Heart left ventricle (tissue), 16 donors: ENCODE measurements at regions not wholly inside any gene's neighbourhood (a gene's known extent, or its start where the extent isn't known, plus 50 kb on each side); places are given as distances from the start of the nearest gene placed in this dataset.

Source experiments
- ATAC-seq, 4 donors: fragments of 200-7000 bp; cut with Tn5 transposase; one replicate each; pipeline ENCODE4 v1.9.1; 2020 to 2022; ENCODE audit warnings: moderate library complexity in 4 of 4, mild to moderate bottlenecking in 3 of 4, moderate number of reproducible peaks in 1 of 4
- DNase-seq, 5 donors: peaks; one replicate each; pipeline ENCODE4 v3.0.0-alpha.2; 2020
- H3K27ac ChIP-seq, 12 donors: fragments of 200-600 bp; sonication (generic) in 4 of 12; one replicate each; pipeline versions ENCODE4 v1.5.0 to v1.8.0; 2016 to 2022; ENCODE audit warnings: mild to moderate bottlenecking in 2 of 12
- H3K27me3 ChIP-seq, 9 donors: fragments of 200-600 bp; sonication (generic) in 2 of 9; one replicate each; pipeline versions ENCODE4 v1.5.1 to v1.8.0; 2016 to 2022; ENCODE audit warnings: mild to moderate bottlenecking in 3 of 9
- H3K36me3 ChIP-seq, 9 donors: fragments of 200-600 bp; sonication (generic) in 2 of 9; one replicate each; pipeline versions ENCODE4 v1.5.0 to v1.8.0; 2018 to 2022; ENCODE audit warnings: mild to moderate bottlenecking in 2 of 9
- H3K4me1 ChIP-seq, 12 donors: fragments of 200-600 bp; sonication (generic) in 4 of 12; one replicate each; pipeline versions ENCODE4 v1.5.0 to v1.8.0; 2016 to 2022; ENCODE audit warnings: mild to moderate bottlenecking in 3 of 12
- H3K4me3 ChIP-seq, 12 donors: fragments of 200-600 bp; sonication (generic) in 4 of 12; one replicate each; pipeline versions ENCODE4 v1.5.0 to v1.8.0; 2017 to 2022; ENCODE audit warnings: mild to moderate bottlenecking in 9 of 12, moderate library complexity in 4 of 12
- H3K9me3 ChIP-seq, 12 donors: fragments of 200-600 bp; sonication (generic) in 4 of 12; one replicate each; pipeline versions ENCODE4 v1.5.0 to v1.8.0; 2016 to 2022; ENCODE audit warnings: mild to moderate bottlenecking in 1 of 12
- CTCF ChIP-seq, 12 donors: fragments of 200-600 bp; sonication (generic) in 4 of 12; IDR thresholded peaks; one replicate each; pipeline versions ENCODE4 v1.5.0 to v1.8.0; 2018 to 2022; ENCODE audit warnings: antibody characterized with exemption in 12 of 12, mild to moderate bottlenecking in 5 of 12
- POLR2A ChIP-seq, 2 donors: fragments of 450-650 bp; IDR thresholded peaks; one replicate each; pipeline ENCODE4 v1.6.1; 2017; ENCODE audit warnings: antibody characterized with exemption in 2 of 2, mild to moderate bottlenecking in 2 of 2, moderate library complexity in 2 of 2
- WGBS, 4 donors: extraction: QIAGEN DNeasy Blood & Tissue Kit in 2 of 4; methylation state at CpG; one replicate each; pipeline versions ENCODE4 v1.1.5 to v1.1.7; 2013 to 2018; 5-methylcytosine and 5-hydroxymethylcytosine counted together
- intact Hi-C, 10 donors: fragments of 100-400 bp; cut with DNase I; formaldehyde crosslinking; loops; one replicate each; pipeline versions ENCODE4 v1.11.1 to v1.14.2; 2022
- donor health status: ischemic (EF 13 %, LVEDD 7.1; RV severe dilation, severe dysfunction).
- donor health status: healthy with polysubstance abuse.
- donor health status: DM: no; HTN: yes; CAD: no.
- donor health status: DM: no; HTN: no; CAD: no.
- donor health status: ischemic (EF 25% LVEDD 6.9; RV normal size, moderate dysfunction).
- donor health status: ischemic (EF 25% LVEDD 5.7; RV mildly dilated, moderate dysfunction).
- donor health status: healthy.
- donor health status: DM: yes; HTN: yes; CAD: no.
- donor health status: ischemic (EF 35%, LVEDD 5.7; RV mildly dilated, moderate dysfunction).
- donor health status: nonischemic (EF 11% LVEDD 7.7; RV severe dilation, severe dysfunction).
- donor health status: DM: yes; HTN: yes; CAD: no.
- donor health status: PGD.
- donor health status: ischemic (EF 29% LVEDD 5.4; RV normal size, mild dysfunction).
- donor health status: nonischemic (EF 23%, LVEDD 6.1; RV moderate dilation, normal function).

DNA sequence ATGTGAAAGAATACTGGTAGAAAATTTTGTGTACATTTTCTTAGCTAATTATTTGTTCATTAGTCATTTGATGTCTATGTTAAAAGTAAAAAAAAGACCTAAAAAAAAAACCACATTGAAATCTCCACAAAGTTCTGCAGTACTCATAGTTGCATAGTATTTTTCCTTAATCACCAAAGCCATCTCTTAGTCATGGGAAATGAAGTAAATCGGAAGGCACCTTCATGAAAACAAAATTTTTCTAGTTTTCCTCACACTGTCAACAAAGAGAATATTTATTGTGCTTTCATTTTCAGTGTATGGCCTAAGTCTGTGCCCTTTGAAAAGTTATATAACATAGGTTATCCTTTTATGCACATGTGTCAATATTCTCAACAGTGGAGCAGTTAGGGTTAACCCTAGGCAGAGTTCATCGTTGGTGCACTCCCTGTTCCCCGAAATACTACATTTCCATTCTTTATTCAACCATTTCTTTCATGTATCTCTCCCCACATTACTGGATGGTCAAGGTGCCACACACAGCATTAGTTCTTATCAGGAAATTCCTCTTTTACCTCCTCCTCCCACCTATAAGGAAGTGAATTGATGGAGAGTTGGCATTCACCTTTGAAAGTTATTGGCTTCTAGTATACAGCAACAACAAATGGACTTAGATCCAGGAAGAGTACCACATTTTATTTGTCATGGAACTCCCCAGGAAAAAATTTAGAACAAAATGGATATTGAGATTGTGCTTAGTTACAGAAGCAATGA lies 93.1 kb downstream of the NUDT12 start:
- no peak for DNase-seq
- no peaks in the 10 kb centered on the region for H3K9me3 ChIP-seq
- H3K36me3 ChIP-seq = no peaks in the 10 kb centered on the region
- H3K4me1 ChIP-seq = peaks cover 0 to 5% (median 0%) of the 10 kb centered on the region in 12 donors
- intact Hi-C loops = loop anchor here in 1 of 10 donors (5.0 kb wide), 1 partner anchor 217 kb away; no protein-coding TSS in a partner anchor
- ATAC-seq = no peak
- H3K4me3 ChIP-seq = no peak overlapping the region
- TF ChIP-seq POLR2A (IDR thresholded peaks at IDR 0.05) = no peak
- TF ChIP-seq CTCF (IDR thresholded peaks at IDR 0.05) = no peak
- H3K27ac ChIP-seq = no peak overlapping the region
- 81 to 92% (median 85%) methylated on average over 3 of the region's 3 CpGs for WGBS, 4 donors
- no peaks in the 10 kb centered on the region for H3K27me3 ChIP-seq

DNA sequence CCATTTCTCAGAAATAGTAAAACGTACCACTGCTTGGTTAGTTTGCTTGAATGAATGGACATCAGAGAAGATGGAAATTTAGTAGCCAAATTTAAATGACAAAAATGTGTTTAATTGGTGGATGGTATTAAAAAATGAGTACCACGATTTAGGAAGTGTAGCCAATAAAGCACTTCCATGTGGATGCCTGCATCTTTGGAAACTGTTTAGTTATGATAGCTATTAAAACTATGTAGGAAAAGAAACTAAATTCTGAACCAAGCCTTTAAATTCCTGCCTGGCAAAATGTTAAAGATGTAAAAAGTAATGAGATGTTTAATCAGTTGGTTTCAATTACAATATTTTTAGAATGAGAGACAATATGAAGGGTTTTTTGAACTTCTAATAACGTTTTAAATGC lies 94.8 kb downstream of the NUDT12 start:
- ATAC-seq = no peak
- TF ChIP-seq POLR2A (IDR thresholded peaks at IDR 0.05) = no peak
- no peak for TF ChIP-seq CTCF (IDR thresholded peaks at IDR 0.05)
- no peaks in the 10 kb centered on the region for H3K36me3 ChIP-seq
- 83 to 91% (median 89%) methylated on average over 3 of the region's 3 CpGs for WGBS, 4 donors
- peaks cover 0 to 5% (median 0%) of the 10 kb centered on the region in 12 donors for H3K4me1 ChIP-seq
- H3K9me3 ChIP-seq = no peaks in the 10 kb centered on the region
- no peak for DNase-seq
- intact Hi-C loops = no loop called here
- no peak overlapping the region for H3K4me3 ChIP-seq
- no peak overlapping the region for H3K27ac ChIP-seq
- H3K27me3 ChIP-seq = no peaks in the 10 kb centered on the region

DNA sequence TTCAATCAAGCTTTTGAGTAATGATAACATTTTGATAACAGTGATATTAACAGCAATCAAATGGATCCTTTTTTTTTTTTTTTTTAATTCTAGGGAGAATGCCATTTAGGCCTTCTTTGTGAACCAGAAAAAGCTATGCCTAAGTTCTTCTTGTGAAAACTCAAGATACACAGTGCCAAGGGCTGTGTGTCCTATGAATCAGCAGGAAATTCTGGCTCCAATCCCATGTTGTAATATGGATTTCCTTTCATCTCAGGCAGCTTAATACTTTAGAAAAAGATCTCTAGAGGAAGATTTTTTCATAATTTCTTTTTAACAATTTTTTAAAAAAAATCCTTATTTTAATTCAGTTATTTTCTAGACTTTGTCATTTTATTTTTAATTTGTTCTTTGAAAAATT lies 96.1 kb downstream of the NUDT12 start:
- peaks cover 0 to 5% (median 0%) of the 10 kb centered on the region in 12 donors for H3K4me1 ChIP-seq
- H3K4me3 ChIP-seq = no peak overlapping the region
- H3K27ac ChIP-seq = no peak overlapping the region
- intact Hi-C loops = no loop called here
- no peaks in the 10 kb centered on the region for H3K9me3 ChIP-seq
- ATAC-seq = no peak
- H3K36me3 ChIP-seq = no peaks in the 10 kb centered on the region
- DNase-seq = no peak
- TF ChIP-seq CTCF (IDR thresholded peaks at IDR 0.05) (no peak), POLR2A (IDR thresholded peaks at IDR 0.05) (no peak)
- no peaks in the 10 kb centered on the region for H3K27me3 ChIP-seq

DNA sequence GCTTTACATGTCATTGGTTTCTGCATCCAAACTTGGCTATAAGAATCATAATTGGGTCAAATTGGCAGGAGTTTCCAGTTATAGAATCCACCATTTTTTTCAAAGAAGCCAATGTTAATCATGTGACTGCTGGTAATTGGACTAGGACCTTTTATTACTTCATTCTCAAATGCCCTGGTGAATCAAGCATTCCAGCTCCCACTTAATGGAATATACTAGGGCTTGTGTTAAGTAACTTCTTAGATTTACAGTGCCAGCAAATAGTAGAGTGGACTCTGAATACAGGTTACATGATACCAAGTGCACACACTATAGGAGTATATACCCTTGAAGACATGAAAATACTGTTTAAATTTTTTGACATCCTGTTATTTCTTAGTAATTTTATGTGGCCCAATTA lies 96.7 kb downstream of the NUDT12 start:
- Histone ChIP-seq H3K27me3 (no peaks in the 10 kb centered on the region), H3K4me3 (no peak overlapping the region), H3K27ac (no peak overlapping the region), H3K36me3 (no peaks in the 10 kb centered on the region), H3K9me3 (no peaks in the 10 kb centered on the region), H3K4me1 (peaks cover 0 to 5% (median 0%) of the 10 kb centered on the region in 12 donors)
- TF ChIP-seq POLR2A (IDR thresholded peaks at IDR 0.05) = no peak
- no peak for TF ChIP-seq CTCF (IDR thresholded peaks at IDR 0.05)
- ATAC-seq (no peak), DNase-seq (no peak)
- intact Hi-C loops = no loop called here
